ENCODE measurements at regions not wholly inside any gene's neighbourhood (a gene's known extent, or its start where the extent isn't known, plus 50 kb on each side); places are given as distances from the start of the nearest gene placed in this dataset.
A peak's percentile ranks its signal among the peaks of the same experiment; 100 is the strongest.

DNA sequence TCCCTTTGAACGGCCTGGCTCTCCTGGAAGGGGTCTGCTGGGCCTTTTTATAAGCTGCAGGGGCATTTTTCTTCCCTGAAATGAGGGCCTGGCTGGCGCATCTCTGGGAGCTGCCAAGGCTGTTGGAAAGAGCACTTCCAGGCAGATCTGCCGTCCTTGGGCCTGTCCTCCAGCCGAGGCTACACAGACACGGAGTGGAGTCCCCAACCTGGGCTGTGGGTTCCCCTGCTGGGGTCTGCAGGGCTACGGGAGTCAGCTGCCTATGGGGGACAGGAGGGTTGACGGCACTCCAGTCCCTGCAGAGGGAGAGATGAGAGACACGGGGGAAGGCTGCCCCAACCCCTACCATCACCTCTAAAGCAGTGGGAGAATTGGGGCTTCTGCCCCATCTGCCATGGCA is 606.6 kb downstream of the TBC1D22A start:
- ATAC-seq, result no peak
- Mint-ChIP-seq H3K36me3 (peaks cover 0 to 4% (median 0%) of the 10 kb centered on the region in 3 donors), H3K4me3 (no peak overlapping the region), H3K27me3 (peaks cover 1 to 56% (median 24%) of the 10 kb centered on the region in 5 donors), H3K9me3 (peaks cover 0 to 16% (median 4%) of the 10 kb centered on the region in 9 donors), H3K4me1 (no peaks in the 10 kb centered on the region), H3K27ac (peak overlapping the region in 1 of 10 donors; percentile 7)
- POLR2A ChIA-PET, result no interaction called here
- DNase-seq, result no peak

DNA sequence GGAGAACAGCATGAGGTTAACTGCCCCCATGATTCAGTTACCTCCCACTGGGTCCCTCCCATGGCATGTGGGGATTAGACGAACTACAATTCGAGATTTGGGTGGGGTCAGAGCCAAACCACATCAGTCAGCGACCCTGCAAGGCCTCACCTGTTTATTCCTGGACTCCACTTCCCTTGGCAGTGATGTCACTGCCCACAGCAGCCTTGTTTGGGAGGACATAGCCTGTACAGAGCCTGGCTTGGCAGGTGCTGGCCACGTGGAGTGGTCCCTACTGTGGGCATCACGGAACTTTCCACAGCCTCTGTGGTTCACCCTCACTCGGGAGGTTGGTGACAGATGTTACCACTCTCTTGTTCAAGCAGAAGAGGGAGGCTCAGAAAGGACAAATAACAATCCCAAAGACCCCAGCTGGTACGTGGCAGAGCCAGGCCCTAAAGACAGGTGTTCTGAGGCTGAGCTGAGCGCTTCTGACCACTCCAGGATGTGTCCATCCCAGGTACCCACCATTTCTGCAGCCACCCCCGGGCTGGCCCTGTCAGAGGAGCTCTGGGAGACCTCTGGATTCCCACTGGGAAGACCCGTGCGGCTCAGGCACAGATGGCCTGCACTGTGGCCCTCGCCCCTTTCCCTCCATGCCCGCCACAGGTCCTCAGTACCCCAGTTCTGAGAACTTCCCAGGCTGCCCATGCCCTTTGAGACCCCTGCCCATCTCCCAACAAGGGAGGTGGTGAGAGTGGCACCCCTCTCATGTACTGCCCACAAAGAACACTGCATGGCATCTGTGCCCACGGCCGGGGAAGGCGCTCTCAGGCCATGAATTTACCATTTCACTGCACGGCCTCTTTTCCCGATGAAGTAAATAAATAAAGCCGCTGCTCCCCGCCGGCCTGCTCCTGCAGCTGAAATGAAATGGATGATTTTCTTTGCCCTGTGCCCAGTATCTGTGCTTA is 605.8 kb downstream of the TBC1D22A start:
- Mint-ChIP-seq H3K27ac (peak overlapping the region in 1 of 10 donors; percentile 7), H3K4me3 (no peak overlapping the region), H3K27me3 (peaks cover 1 to 50% (median 22%) of the 10 kb centered on the region in 5 donors), H3K9me3 (peaks cover 0 to 20% (median 6%) of the 10 kb centered on the region in 9 donors), H3K36me3 (peaks cover 0 to 7% (median 0%) of the 10 kb centered on the region in 3 donors), H3K4me1 (no peaks in the 10 kb centered on the region)
- ATAC-seq, result no peak
- POLR2A ChIA-PET, result no interaction called here
- peak in 1 of 10 donors; percentile 48 for DNase-seq

DNA sequence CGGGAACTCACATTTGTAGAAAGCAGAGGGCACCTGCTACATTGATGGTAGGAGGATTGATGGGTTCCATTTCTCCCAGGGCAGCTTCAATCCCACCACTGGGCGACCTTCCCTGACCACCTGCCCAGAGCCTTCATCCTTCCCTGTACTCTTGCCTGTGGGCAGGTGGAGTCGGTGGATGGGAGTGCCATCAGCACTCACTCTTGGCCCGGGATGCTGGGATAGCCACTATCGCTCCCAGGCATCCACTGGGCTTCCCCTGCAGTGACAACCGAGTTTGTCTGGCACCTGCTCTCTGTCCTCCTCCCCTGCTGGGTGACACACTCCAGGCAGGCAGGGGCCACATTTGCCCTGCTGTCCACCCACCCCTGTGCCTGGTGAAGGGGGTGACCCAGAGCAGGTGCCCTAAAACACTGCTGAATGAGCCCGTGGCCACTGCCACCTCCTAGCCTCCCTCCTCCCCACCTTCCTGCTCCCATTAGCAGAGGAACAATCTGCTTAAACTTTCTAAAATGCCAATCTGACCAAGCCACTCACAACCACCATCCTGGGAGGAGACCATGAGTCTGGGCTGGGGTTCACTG is 604.7 kb downstream of the TBC1D22A start:
- H3K27ac Mint-ChIP-seq, result no peak overlapping the region
- peaks cover 0 to 11% (median 0%) of the 10 kb centered on the region in 3 donors for H3K36me3 Mint-ChIP-seq
- no peaks in the 10 kb centered on the region for H3K4me1 Mint-ChIP-seq
- H3K4me3 Mint-ChIP-seq, result no peak overlapping the region
- peaks cover 1 to 40% (median 17%) of the 10 kb centered on the region in 5 donors for H3K27me3 Mint-ChIP-seq
- H3K9me3 Mint-ChIP-seq, result peaks cover 0 to 31% (median 11%) of the 10 kb centered on the region in 9 donors
- ATAC-seq (no peak), DNase-seq (peak in 1 of 10 donors; percentile 48)
- POLR2A ChIA-PET, result no interaction called here

DNA sequence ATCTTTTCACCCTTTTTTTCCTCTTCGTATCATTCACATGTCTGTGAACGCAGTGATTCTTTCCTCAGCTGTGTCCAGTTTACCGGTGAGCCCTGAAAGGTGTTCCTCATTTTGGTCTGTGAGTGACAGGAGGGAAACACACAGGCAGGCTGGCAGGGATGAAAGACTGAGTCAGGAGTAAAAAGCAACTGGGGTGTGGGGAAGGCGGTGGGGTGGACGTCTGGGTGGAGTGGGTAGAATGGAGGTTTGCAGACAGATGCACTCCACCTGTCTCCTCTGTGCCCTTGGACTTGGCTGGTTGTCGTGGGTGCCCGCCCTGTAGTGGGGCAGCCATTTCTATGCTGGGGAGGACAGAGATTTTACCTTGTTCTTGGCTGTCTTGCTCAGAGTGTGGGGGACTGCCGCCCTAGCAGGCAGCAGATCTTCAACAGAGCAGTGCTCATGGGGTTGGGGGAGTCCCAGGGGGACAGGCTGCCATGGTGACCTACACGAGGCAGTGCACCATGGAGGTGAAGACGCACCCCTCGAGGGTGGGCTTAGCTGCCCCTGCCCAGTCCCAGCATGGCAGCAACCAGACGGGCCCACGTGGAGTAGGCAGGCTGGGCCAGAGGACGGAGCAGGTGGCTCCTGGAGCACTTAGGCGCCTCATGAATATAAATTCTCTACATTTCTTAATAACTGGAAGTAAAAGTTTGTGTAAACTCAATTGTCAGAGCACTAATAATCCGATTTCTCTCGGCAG is 603.7 kb downstream of the TBC1D22A start:
- ATAC-seq (no peak), DNase-seq (no peak)
- H3K4me3 Mint-ChIP-seq, result no peak overlapping the region
- POLR2A ChIA-PET, result no interaction called here
- peaks cover 1 to 31% (median 13%) of the 10 kb centered on the region in 5 donors for H3K27me3 Mint-ChIP-seq
- H3K27ac Mint-ChIP-seq, result no peak overlapping the region
- peaks cover 0 to 11% (median 0%) of the 10 kb centered on the region in 3 donors for H3K36me3 Mint-ChIP-seq
- H3K9me3 Mint-ChIP-seq, result peaks cover 0 to 41% (median 15%) of the 10 kb centered on the region in 9 donors
- no peaks in the 10 kb centered on the region for H3K4me1 Mint-ChIP-seq

DNA sequence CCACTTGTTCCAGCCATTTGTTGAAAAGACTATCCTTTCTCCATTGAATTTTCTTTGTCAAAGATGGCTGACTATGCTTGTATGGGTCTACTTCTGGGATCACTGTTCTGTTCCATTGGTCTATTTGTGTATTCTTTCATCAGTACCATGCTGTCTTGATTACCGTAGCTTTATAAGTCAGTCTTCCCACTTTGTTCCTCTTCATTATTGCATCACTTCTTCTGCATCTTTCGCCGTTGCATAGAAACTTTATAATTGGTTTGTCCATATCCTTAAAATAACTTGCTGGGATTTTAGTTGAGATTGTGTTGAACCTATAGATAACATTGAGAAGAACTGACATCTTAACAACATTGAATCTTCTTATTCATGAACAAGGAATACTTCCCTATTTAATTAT is 598.8 kb downstream of the TBC1D22A start:
- DNase-seq (no peak), ATAC-seq (no peak)
- Mint-ChIP-seq H3K36me3 (peaks cover 0 to 11% (median 0%) of the 10 kb centered on the region in 3 donors), H3K27me3 (peaks cover 0 to 17% (median 10%) of the 10 kb centered on the region in 5 donors), H3K4me3 (no peak overlapping the region), H3K4me1 (peaks cover 0 to 2% (median 0%) of the 10 kb centered on the region in 4 donors), H3K27ac (no peak overlapping the region), H3K9me3 (peaks cover 0 to 43% (median 16%) of the 10 kb centered on the region in 9 donors)
- POLR2A ChIA-PET, result no interaction called here

DNA sequence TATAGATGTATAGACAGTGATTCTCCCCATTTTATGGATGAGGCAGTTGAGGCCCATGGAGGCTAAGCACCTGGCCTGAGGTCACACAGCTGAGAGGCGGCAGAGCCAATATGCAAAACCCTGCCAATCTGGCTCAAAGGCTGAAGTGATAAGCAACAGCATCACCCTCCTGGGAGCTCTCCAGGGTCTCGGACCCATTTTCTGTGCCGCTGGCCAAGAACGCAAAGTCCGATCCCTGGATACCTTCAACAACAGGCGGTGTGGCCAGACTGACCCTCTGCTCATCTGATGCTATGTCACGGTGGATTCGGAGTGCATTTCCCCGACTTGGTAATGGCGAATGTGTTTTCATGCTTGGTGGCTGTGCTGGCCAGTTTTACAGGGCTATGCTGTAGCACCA is 595.0 kb downstream of the TBC1D22A start:
- peaks cover 0 to 15% (median 5%) of the 10 kb centered on the region in 9 donors for H3K9me3 Mint-ChIP-seq
- no peak overlapping the region for H3K4me3 Mint-ChIP-seq
- H3K27me3 Mint-ChIP-seq, result peaks cover 0 to 36% (median 11%) of the 10 kb centered on the region in 5 donors
- POLR2A ChIA-PET, result no interaction called here
- no peak overlapping the region for H3K27ac Mint-ChIP-seq
- ATAC-seq (no peak), DNase-seq (no peak)
- H3K4me1 Mint-ChIP-seq, result peaks cover 0 to 2% (median 0%) of the 10 kb centered on the region in 4 donors
- peaks cover 0 to 2% (median 0%) of the 10 kb centered on the region in 3 donors for H3K36me3 Mint-ChIP-seq

DNA sequence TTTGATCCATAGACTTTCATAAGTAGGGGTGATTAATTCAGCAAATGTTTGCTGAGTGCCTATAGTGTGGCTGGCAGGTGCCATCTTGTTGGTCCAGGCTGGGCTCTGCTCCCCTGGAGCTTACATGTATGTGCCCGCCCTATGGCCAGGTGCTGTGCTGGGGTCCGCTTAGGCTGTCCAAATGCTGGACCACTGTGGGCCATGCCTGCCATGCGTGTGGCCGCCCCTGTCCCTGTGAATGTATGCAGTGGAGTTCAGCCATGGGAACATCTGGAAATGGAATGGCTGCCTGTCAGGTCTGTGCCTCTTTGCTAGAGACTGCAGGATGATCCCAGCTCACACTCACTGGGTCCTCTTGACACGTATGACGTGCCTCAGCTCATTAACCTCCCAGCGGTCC is 594.6 kb downstream of the TBC1D22A start:
- POLR2A ChIA-PET, result no interaction called here
- H3K27ac Mint-ChIP-seq, result no peak overlapping the region
- H3K36me3 Mint-ChIP-seq, result no peaks in the 10 kb centered on the region
- no peak for ATAC-seq
- H3K9me3 Mint-ChIP-seq, result peaks cover 0 to 11% (median 5%) of the 10 kb centered on the region in 9 donors
- H3K4me1 Mint-ChIP-seq, result peaks cover 0 to 2% (median 0%) of the 10 kb centered on the region in 4 donors
- H3K27me3 Mint-ChIP-seq, result peaks cover 0 to 40% (median 11%) of the 10 kb centered on the region in 5 donors
- H3K4me3 Mint-ChIP-seq, result no peak overlapping the region
- DNase-seq, result no peak

DNA sequence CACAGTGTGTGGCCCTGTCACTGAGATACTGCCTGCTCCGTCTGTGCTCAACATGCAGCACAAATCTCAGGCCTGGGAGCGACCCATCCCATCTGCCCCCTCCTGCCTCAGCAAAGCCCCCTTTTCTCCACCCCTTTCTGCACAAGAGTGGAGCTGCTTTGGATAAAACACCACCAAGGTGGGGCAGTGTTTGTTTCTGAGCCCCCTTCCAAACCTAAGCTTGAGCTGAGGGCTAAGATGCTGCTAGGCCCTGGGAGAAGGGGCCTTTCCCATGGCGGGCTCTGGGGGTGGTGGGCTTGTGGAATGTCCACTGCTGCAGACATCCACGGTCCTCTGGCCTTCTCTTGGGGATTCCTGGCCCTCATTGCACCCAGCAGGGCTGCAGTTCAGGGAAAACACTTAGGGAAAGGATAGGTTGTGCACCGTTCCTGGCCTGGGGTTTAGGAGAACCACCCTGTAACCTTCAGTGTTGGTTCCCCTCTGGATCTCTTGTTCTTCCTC is 594.1 kb downstream of the TBC1D22A start:
- H3K4me1 Mint-ChIP-seq, result peaks cover 0 to 4% (median 0%) of the 10 kb centered on the region in 4 donors
- H3K27ac Mint-ChIP-seq, result no peak overlapping the region
- peaks cover 0 to 46% (median 11%) of the 10 kb centered on the region in 5 donors for H3K27me3 Mint-ChIP-seq
- no peaks in the 10 kb centered on the region for H3K36me3 Mint-ChIP-seq
- POLR2A ChIA-PET, result no interaction called here
- H3K9me3 Mint-ChIP-seq, result peaks cover 0 to 11% (median 0%) of the 10 kb centered on the region in 9 donors
- H3K4me3 Mint-ChIP-seq, result no peak overlapping the region
- DNase-seq, result no peak
- no peak for ATAC-seq

DNA sequence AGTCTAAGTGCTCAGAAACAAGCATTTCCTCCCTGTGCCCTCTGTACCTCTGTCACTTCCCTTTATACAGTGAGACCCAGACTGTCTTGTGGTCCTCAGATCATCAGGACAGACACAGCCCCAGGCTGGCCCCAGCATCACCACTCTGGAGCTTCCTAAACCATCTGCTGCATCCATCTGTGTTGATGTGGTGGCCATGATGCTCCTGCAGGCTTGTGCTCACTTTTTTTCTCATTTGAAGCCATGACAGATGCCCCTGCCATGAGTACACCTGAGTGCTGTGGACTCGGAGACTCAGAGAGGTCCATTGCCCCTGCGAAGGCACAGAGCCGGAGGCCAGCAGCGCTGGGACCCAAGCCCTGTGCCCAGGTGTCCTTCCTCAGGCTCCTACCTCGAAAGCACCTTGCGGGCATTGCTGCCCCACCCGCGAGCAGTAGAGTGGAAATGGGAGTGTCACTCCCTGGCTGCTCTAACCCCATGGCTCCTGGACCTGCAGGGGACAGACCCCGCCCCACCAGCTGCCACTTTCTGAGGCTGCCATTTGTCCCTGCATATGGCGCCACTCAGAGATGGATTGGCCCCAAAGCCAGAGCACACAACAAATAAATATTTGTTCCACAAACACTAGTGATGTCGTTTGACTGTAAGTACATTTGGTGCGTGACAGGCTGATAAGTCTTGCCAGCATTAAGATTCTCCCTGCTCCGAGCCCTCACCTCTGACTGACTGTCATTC is 593.5 kb downstream of the TBC1D22A start:
- ATAC-seq, result no peak
- H3K9me3 Mint-ChIP-seq, result peaks cover 0 to 8% (median 0%) of the 10 kb centered on the region in 9 donors
- peaks cover 0 to 4% (median 0%) of the 10 kb centered on the region in 4 donors for H3K4me1 Mint-ChIP-seq
- POLR2A ChIA-PET, result no interaction called here
- peaks cover 0 to 48% (median 11%) of the 10 kb centered on the region in 5 donors for H3K27me3 Mint-ChIP-seq
- H3K27ac Mint-ChIP-seq, result no peak overlapping the region
- H3K4me3 Mint-ChIP-seq, result no peak overlapping the region
- DNase-seq, result no peak
- no peaks in the 10 kb centered on the region for H3K36me3 Mint-ChIP-seq

DNA sequence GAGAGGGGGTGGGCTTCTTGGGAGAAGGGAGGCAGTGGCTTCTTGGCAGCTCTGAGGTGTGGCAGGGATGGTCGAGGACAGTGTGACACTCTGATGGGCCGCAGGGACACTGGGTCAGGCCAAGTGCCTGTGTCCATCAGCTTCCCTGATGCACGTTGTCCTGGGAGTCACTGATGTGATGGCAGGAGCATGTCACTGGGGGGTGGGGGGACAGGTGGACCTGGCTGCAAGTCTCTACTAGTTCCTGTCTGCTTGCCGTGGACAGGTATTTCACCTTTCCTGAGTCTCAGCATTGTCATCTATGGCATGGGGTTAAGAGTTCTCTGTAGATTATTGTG is 592.9 kb downstream of the TBC1D22A start:
- Mint-ChIP-seq H3K27me3 (peaks cover 0 to 48% (median 11%) of the 10 kb centered on the region in 5 donors), H3K4me1 (peaks cover 0 to 4% (median 0%) of the 10 kb centered on the region in 4 donors), H3K36me3 (no peaks in the 10 kb centered on the region), H3K4me3 (no peak overlapping the region), H3K9me3 (peaks cover 0 to 8% (median 0%) of the 10 kb centered on the region in 9 donors), H3K27ac (no peak overlapping the region)
- POLR2A ChIA-PET, result no interaction called here
- DNase-seq (no peak), ATAC-seq (no peak)

DNA sequence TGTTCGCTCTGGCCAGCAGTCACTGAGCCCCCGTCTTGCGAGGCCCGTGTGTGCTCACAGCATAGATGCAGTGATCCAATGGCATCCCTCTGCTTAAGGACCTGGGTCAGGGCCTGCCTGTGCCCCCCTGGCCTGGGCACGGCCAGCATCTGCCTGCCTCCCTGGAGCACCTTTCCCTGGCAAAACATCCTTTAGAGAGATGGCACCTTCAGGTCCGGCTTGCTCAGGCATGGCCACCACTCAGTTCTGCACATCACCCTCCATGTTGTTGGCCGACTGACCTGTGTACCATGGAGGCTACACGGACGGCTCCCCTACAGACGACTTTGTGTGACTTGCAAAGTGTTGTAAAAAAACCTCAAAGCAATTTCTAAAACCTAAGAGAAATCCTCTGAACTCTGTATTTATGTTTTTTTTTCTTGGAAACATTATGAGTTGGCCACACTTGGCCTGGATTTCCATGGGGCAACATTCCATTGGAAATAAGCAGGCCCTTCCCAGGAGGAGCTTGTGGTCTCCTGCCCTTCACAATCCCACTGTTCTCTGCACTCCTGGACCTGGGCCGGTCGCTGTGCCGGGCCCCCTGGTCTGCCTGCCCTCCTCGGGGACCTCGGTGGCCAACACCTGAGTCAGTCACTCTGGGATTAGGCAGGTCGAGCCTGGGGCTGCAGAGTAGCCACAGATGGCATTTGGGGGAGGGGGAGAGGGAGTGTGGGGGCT is 592.4 kb downstream of the TBC1D22A start:
- ATAC-seq, result no peak

More for the DNA sequence above, 592.4 kb downstream of the TBC1D22A start:
- peaks cover 0 to 48% (median 11%) of the 10 kb centered on the region in 5 donors for H3K27me3 Mint-ChIP-seq
- no peak for DNase-seq
- no peak overlapping the region for H3K4me3 Mint-ChIP-seq
- POLR2A ChIA-PET, result no interaction called here
- no peak overlapping the region for H3K27ac Mint-ChIP-seq
- H3K4me1 Mint-ChIP-seq, result peaks cover 0 to 4% (median 0%) of the 10 kb centered on the region in 4 donors
- no peaks in the 10 kb centered on the region for H3K36me3 Mint-ChIP-seq
- peaks cover 0 to 8% (median 0%) of the 10 kb centered on the region in 9 donors for H3K9me3 Mint-ChIP-seq

All from naive thymus-derived CD8-positive, alpha-beta T cell (primary cell).